MM.1S (cell line): ENCODE measurements at regions not wholly inside any gene's neighbourhood (a gene's known extent, or its start where the extent isn't known, plus 50 kb on each side); places are given as distances from the start of the nearest gene placed in this dataset.

Experiments used
- DNase-seq: peaks from one replicate; pipeline ENCODE4 v3.0.0-alpha.2; 2015
- H2AFZ ChIP-seq: fragments of 300-600 bp; sonication (generic); 2 replicates; pipeline ENCODE4 v1.6.0; 2016; ENCODE audit warnings: antibody characterized with exemption, low read length
- H3F3A ChIP-seq: fragments of 300-600 bp; sonication (generic); 2 replicates; pipeline ENCODE4 v1.6.1; 2016; ENCODE audit warnings: mild to moderate bottlenecking, antibody characterized with exemption, low read length, moderate library complexity, mixed read lengths; ENCODE audit not compliant: insufficient read depth
- H3K27ac ChIP-seq: fragments of 300-600 bp; sonication (generic); 2 replicates; pipeline ENCODE4 v1.5.1; 2016; ENCODE audit warnings: mild to moderate bottlenecking, low read length
- H3K27me3 ChIP-seq: fragments of 300-600 bp; sonication (generic); replicated peaks from 2 replicates; pipeline ENCODE4 v1.6.0; 2016; ENCODE audit warnings: low read length; ENCODE audit not compliant: insufficient read depth
- H3K36me3 ChIP-seq: fragments of 300-600 bp; sonication (generic); replicated peaks from 2 replicates; pipeline ENCODE4 v1.6.1; 2016; ENCODE audit warnings: mild to moderate bottlenecking, low read length, mixed read lengths; ENCODE audit not compliant: insufficient read depth
- H3K4me1 ChIP-seq: fragments of 300-600 bp; sonication (generic); 2 replicates; pipeline ENCODE4 v1.6.1; 2016; ENCODE audit warnings: low read length, mixed read lengths
- H3K4me2 ChIP-seq: fragments of 300-600 bp; sonication (generic); 2 replicates; pipeline ENCODE4 v1.6.0; 2016; ENCODE audit warnings: low read depth, low read length
- H3K4me3 ChIP-seq: fragments of 300-600 bp; sonication (generic); 2 replicates; pipeline ENCODE4 v1.5.1; 2016; ENCODE audit warnings: low read length, mixed read lengths
- H3K79me2 ChIP-seq: fragments of 300-600 bp; sonication (generic); 2 replicates; pipeline ENCODE4 v1.6.1; 2016; ENCODE audit warnings: mixed run types, low read length, mixed read lengths
- H3K9ac ChIP-seq: fragments of 300-600 bp; sonication (generic); 2 replicates; pipeline ENCODE4 v1.6.1; 2016; ENCODE audit warnings: low read length, mixed read lengths
- H3K9me2 ChIP-seq: fragments of 300-600 bp; sonication (generic); replicated peaks from 2 replicates; pipeline ENCODE4 v1.6.1; 2016; ENCODE audit warnings: mild to moderate bottlenecking, low read length, mixed read lengths; ENCODE audit not compliant: insufficient read depth
- H3K9me3 ChIP-seq: fragments of 300-600 bp; sonication (generic); replicated peaks from 2 replicates; pipeline ENCODE4 v1.6.1; 2016; ENCODE audit warnings: mild to moderate bottlenecking, low read length, mixed read lengths; ENCODE audit not compliant: insufficient read depth
- H4K20me1 ChIP-seq: fragments of 300-600 bp; sonication (generic); 2 replicates; pipeline ENCODE4 v1.6.1; 2016; ENCODE audit warnings: mild to moderate bottlenecking, low read length, moderate library complexity, mixed read lengths; ENCODE audit not compliant: insufficient read depth
- EZH2 ChIP-seq: fragments of 300-600 bp; sonication (generic); optimal IDR thresholded peaks from 2 replicates; pipeline ENCODE3; 2017; ENCODE audit warnings: low read depth, mild to moderate bottlenecking, antibody characterized with exemption, low read length, mixed read lengths
- EZH2phosphoT487 ChIP-seq: fragments of 300-600 bp; sonication (generic); IDR thresholded peaks from 2 replicates; pipeline ENCODE4 v1.6.1; 2018; ENCODE audit warnings: antibody characterized with exemption, low read length
- TF ChIP-seq, protein P1 (sequence below): fragments of 300-600 bp; sonication (generic); IDR thresholded peaks from 2 replicates; pipeline ENCODE4 v1.5.1; 2016; ENCODE audit warnings: antibody characterized with exemption, low read length, mixed read lengths

DNA sequence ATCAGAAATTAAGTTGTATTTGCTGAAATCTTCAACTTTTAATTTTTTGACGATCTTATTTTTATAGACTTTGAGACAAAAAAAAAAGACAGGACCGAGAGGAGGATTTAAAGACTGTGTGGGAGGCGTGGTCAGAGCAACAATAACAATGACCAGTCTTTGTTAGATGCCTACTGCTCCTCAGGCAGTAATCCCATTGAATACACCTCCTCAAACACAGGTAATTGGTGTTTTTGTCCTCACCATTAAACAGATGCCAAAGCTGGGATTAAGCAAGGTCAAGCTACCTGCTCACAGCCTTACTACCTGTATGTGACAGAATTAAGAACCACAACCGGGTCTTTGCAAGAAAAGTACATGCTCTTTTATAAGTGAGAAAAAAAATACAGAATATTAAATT, 233.3 kb upstream of the GRAMD2B start:
- Histone ChIP-seq H3K4me2 (no peak overlapping the region), H3K9me2 (no peaks in the 10 kb centered on the region), H3K79me2 (no peaks in the 10 kb centered on the region), H3K9ac (no peak overlapping the region), H3K9me3 (no peaks in the 10 kb centered on the region), H3K27ac (no peak overlapping the region), H2AFZ (no peak overlapping the region), H3K36me3 (no peaks in the 10 kb centered on the region), H3K4me3 (no peak overlapping the region), H3K27me3 (no peaks in the 10 kb centered on the region), H4K20me1 (no peaks in the 10 kb centered on the region), H3K4me1 (no peaks in the 10 kb centered on the region), H3F3A (no peaks in the 10 kb centered on the region)
- TF ChIP-seq, protein P1, sequence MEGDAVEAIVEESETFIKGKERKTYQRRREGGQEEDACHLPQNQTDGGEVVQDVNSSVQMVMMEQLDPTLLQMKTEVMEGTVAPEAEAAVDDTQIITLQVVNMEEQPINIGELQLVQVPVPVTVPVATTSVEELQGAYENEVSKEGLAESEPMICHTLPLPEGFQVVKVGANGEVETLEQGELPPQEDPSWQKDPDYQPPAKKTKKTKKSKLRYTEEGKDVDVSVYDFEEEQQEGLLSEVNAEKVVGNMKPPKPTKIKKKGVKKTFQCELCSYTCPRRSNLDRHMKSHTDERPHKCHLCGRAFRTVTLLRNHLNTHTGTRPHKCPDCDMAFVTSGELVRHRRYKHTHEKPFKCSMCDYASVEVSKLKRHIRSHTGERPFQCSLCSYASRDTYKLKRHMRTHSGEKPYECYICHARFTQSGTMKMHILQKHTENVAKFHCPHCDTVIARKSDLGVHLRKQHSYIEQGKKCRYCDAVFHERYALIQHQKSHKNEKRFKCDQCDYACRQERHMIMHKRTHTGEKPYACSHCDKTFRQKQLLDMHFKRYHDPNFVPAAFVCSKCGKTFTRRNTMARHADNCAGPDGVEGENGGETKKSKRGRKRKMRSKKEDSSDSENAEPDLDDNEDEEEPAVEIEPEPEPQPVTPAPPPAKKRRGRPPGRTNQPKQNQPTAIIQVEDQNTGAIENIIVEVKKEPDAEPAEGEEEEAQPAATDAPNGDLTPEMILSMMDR, result no peak
- TF ChIP-seq EZH2, result no peak
- TF ChIP-seq EZH2phosphoT487, result no peak
- DNase-seq, result no peak

DNA sequence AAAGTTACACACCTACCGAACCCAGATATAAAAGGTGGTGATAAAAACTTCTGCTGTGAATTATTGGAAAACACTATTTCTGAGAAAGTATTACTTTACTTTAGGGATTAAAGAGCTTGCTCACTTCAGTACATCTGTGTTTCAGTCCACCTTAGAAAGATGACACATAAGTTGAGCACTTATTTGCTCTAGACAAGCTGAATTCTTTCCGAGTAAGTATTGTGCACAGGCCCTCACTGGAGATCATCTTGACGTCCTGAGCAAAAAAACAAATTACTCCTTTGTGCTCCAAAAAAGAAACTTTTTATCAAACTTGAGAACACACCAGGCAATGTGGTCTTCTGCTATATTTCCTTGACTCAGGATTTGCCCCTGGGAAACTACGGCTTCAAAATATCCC, 231.0 kb upstream of the GRAMD2B start:
- Histone ChIP-seq H3K9ac (no peak overlapping the region), H3K27ac (no peak overlapping the region), H3K9me3 (no peaks in the 10 kb centered on the region), H3K4me2 (no peak overlapping the region), H3F3A (no peaks in the 10 kb centered on the region), H2AFZ (no peak overlapping the region), H3K9me2 (no peaks in the 10 kb centered on the region), H3K27me3 (no peaks in the 10 kb centered on the region), H3K36me3 (no peaks in the 10 kb centered on the region), H3K79me2 (no peaks in the 10 kb centered on the region), H3K4me3 (no peak overlapping the region), H4K20me1 (no peaks in the 10 kb centered on the region), H3K4me1 (no peaks in the 10 kb centered on the region)
- no peak for DNase-seq
- TF ChIP-seq EZH2 (no peak), EZH2phosphoT487 (no peak)
- TF ChIP-seq, protein P1, result no peak

DNA sequence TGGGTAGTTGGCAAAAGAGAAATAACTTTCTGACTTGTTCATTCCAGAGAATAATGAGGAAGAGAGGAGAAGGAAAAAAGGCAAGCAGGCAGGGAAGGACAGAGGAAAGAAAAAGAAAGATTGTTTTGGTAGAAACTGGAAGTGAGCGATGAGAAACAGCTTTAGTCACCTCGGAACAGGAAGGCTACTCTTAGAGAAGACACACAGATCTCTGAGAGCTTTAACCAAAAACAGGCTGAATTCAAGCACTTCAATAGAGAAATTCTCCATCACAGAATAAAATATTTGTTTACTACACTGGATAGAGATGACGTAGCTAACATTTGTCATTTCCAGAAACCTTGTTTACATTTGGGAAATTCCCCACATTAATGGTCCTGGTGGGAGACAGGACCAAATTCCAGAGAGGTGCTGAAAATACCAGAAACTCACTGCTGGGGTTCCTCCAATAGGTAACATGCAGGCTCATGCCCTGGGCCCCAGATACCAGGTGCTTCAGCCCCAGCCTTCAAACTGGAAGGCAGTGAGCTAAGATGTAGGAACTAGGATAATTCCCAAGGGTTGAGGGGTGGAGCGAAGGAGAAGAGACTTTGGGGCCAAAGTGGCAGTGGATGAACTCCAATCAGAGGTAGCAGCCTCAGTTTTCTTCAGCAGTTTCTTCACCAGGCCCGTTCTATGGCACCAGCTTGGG, 227.7 kb upstream of the GRAMD2B start:
- DNase-seq, result no peak

More for the DNA sequence above, 227.7 kb upstream of the GRAMD2B start:
- H3F3A ChIP-seq, result no peaks in the 10 kb centered on the region
- H4K20me1 ChIP-seq, result no peaks in the 10 kb centered on the region
- no peaks in the 10 kb centered on the region for H3K27me3 ChIP-seq
- no peaks in the 10 kb centered on the region for H3K9me3 ChIP-seq
- no peak overlapping the region for H2AFZ ChIP-seq
- H3K36me3 ChIP-seq, result no peaks in the 10 kb centered on the region
- no peak overlapping the region for H3K9ac ChIP-seq
- H3K4me3 ChIP-seq, result no peak overlapping the region
- H3K27ac ChIP-seq, result no peak overlapping the region
- H3K4me2 ChIP-seq, result no peak overlapping the region
- H3K4me1 ChIP-seq, result no peaks in the 10 kb centered on the region
- no peaks in the 10 kb centered on the region for H3K9me2 ChIP-seq
- TF ChIP-seq EZH2 (no peak), EZH2phosphoT487 (no peak)
- TF ChIP-seq, protein P1, result no peak
- no peaks in the 10 kb centered on the region for H3K79me2 ChIP-seq
